ENCODE measurements at regions not wholly inside any gene's neighbourhood (a gene's known extent, or its start where the extent isn't known, plus 50 kb on each side); places are given as distances from the start of the nearest gene placed in this dataset.

GRCh38 chr9:38213631-38214299, 144.7 kb upstream of the SHB start:
- H4K20me1 ChIP-seq (ENCODE audit: control insufficient read depth, extremely low read depth, insufficient read depth, low read length): no peaks in the 10 kb centered on the region
- no peak overlapping the region for H3K27ac ChIP-seq (ENCODE audit: insufficient read depth, low read length)
- peaks cover 10% of the 10 kb centered on the region for H3K27me3 ChIP-seq (ENCODE audit: control insufficient read depth, insufficient read depth, low read length)

GRCh38 chr9:38212016-38212415, 143.0 kb upstream of the SHB start:
- H3K9me3 ChIP-seq (ENCODE audit: control insufficient read depth, insufficient read depth, low read depth, low read length): no peaks in the 10 kb centered on the region
- peaks cover 10% of the 10 kb centered on the region for H3K27me3 ChIP-seq (ENCODE audit: control insufficient read depth, insufficient read depth, low read length)
- no peak overlapping the region for H3K4me2 ChIP-seq (ENCODE audit: extremely low read depth, insufficient read depth, low read length)
- no peak for TF ChIP-seq EZH2 (IDR thresholded peaks at IDR 0.05; ENCODE audit: low read length, missing control alignments)
- TF ChIP-seq, protein P1, sequence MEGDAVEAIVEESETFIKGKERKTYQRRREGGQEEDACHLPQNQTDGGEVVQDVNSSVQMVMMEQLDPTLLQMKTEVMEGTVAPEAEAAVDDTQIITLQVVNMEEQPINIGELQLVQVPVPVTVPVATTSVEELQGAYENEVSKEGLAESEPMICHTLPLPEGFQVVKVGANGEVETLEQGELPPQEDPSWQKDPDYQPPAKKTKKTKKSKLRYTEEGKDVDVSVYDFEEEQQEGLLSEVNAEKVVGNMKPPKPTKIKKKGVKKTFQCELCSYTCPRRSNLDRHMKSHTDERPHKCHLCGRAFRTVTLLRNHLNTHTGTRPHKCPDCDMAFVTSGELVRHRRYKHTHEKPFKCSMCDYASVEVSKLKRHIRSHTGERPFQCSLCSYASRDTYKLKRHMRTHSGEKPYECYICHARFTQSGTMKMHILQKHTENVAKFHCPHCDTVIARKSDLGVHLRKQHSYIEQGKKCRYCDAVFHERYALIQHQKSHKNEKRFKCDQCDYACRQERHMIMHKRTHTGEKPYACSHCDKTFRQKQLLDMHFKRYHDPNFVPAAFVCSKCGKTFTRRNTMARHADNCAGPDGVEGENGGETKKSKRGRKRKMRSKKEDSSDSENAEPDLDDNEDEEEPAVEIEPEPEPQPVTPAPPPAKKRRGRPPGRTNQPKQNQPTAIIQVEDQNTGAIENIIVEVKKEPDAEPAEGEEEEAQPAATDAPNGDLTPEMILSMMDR (conservative IDR thresholded peaks at IDR 0.05 in 1 of 2, IDR thresholded peaks at IDR 0.05 in 1 of 2; ENCODE audit: low read depth in 1 of 2, low read length in 2 of 2): no peak
- no peak overlapping the region for H3K4me3 ChIP-seq (replicated peaks in 1 of 4; ENCODE audit: control extremely low read depth in 1 of 4, insufficient read depth in 1 of 4, low read depth in 3 of 4, low read length in 4 of 4)
- H3K4me1 ChIP-seq (ENCODE audit: control insufficient read depth, extremely low read depth, insufficient read depth, low read length): no peaks in the 10 kb centered on the region
- no peak overlapping the region for H2AFZ ChIP-seq (ENCODE audit: low read length)
- no peak for DNase-seq (ENCODE audit: low read depth in 2 of 2)
- H3K79me2 ChIP-seq (ENCODE audit: control insufficient read depth, insufficient read depth, low read length): no peaks in the 10 kb centered on the region
- no peaks in the 10 kb centered on the region for H3K36me3 ChIP-seq (ENCODE audit: control insufficient read depth, insufficient read depth, low read length)
- no peaks in the 10 kb centered on the region for H4K20me1 ChIP-seq (ENCODE audit: control insufficient read depth, extremely low read depth, insufficient read depth, low read length)
- no peak overlapping the region for H3K9ac ChIP-seq (ENCODE audit: insufficient read depth, low read length)
- no peak overlapping the region for H3K27ac ChIP-seq (ENCODE audit: insufficient read depth, low read length)

More at GRCh38 chr9:38213631-38214299, 144.7 kb upstream of the SHB start:
- Histone ChIP-seq H3K4me1 (ENCODE audit: control insufficient read depth, extremely low read depth, insufficient read depth, low read length) (no peaks in the 10 kb centered on the region), H3K4me2 (ENCODE audit: extremely low read depth, insufficient read depth, low read length) (no peak overlapping the region), H3K9ac (ENCODE audit: insufficient read depth, low read length) (no peak overlapping the region), H3K9me3 (ENCODE audit: control insufficient read depth, insufficient read depth, low read depth, low read length) (no peaks in the 10 kb centered on the region), H3K36me3 (ENCODE audit: control insufficient read depth, insufficient read depth, low read length) (no peaks in the 10 kb centered on the region), H3K79me2 (ENCODE audit: control insufficient read depth, insufficient read depth, low read length) (no peaks in the 10 kb centered on the region), H2AFZ (ENCODE audit: low read length) (no peak overlapping the region), H3K4me3 (replicated peaks in 1 of 4; ENCODE audit: control extremely low read depth in 1 of 4, insufficient read depth in 1 of 4, low read depth in 3 of 4, low read length in 4 of 4) (no peak overlapping the region)
- no peak for DNase-seq (ENCODE audit: low read depth in 2 of 2)
- no peak for TF ChIP-seq EZH2 (IDR thresholded peaks at IDR 0.05; ENCODE audit: low read length, missing control alignments)
- TF ChIP-seq, protein P1 (conservative IDR thresholded peaks at IDR 0.05 in 1 of 2, IDR thresholded peaks at IDR 0.05 in 1 of 2; ENCODE audit: low read depth in 1 of 2, low read length in 2 of 2): no peak

DNA sequence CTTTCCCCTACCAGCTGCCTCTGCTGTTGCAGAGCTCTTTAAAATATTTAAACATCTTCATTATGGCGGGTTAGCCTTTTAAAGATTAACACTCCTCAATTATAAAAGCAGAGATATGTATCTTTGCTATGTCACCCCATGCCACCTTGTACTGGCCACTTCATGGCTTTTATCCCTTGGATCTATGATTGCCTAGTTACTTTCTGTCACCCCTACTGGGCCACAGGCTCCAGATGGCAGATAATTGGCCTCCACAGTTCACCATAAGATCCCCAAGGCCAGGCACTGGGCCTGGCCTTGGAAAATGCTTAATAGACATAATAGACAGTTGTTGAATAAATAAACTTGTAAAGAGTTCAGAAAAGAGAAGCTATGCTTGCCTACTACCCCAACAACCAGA, 142.0 kb upstream of the SHB start:
- no peak overlapping the region for H3K4me2 ChIP-seq (ENCODE audit: extremely low read depth, insufficient read depth, low read length)
- no peaks in the 10 kb centered on the region for H3K79me2 ChIP-seq (ENCODE audit: control insufficient read depth, insufficient read depth, low read length)
- H3K4me3 ChIP-seq (replicated peaks in 1 of 4; ENCODE audit: control extremely low read depth in 1 of 4, insufficient read depth in 1 of 4, low read depth in 3 of 4, low read length in 4 of 4): no peak overlapping the region
- no peak overlapping the region for H3K9ac ChIP-seq (ENCODE audit: insufficient read depth, low read length)
- DNase-seq (ENCODE audit: low read depth in 2 of 2): no peak
- no peak overlapping the region for H2AFZ ChIP-seq (ENCODE audit: low read length)
- H4K20me1 ChIP-seq (ENCODE audit: control insufficient read depth, extremely low read depth, insufficient read depth, low read length): no peaks in the 10 kb centered on the region
- TF ChIP-seq, protein P1 (conservative IDR thresholded peaks at IDR 0.05 in 1 of 2, IDR thresholded peaks at IDR 0.05 in 1 of 2; ENCODE audit: low read depth in 1 of 2, low read length in 2 of 2): no peak
- TF ChIP-seq EZH2 (IDR thresholded peaks at IDR 0.05; ENCODE audit: low read length, missing control alignments): no peak
- H3K9me3 ChIP-seq (ENCODE audit: control insufficient read depth, insufficient read depth, low read depth, low read length): no peaks in the 10 kb centered on the region
- peaks cover 10% of the 10 kb centered on the region for H3K27me3 ChIP-seq (ENCODE audit: control insufficient read depth, insufficient read depth, low read length)
- H3K36me3 ChIP-seq (ENCODE audit: control insufficient read depth, insufficient read depth, low read length): no peaks in the 10 kb centered on the region
- no peaks in the 10 kb centered on the region for H3K4me1 ChIP-seq (ENCODE audit: control insufficient read depth, extremely low read depth, insufficient read depth, low read length)
- no peak overlapping the region for H3K27ac ChIP-seq (ENCODE audit: insufficient read depth, low read length)
